Retina (tissue), 1 donor: ENCODE measurements at regions not wholly inside any gene's neighbourhood (a gene's known extent, or its start where the extent isn't known, plus 50 kb on each side); places are given as distances from the start of the nearest gene placed in this dataset.
"Not testable (repeated sequence)": the region's sequence is repeated elsewhere in the genome, so short reads cannot be mapped to it uniquely, and the experiment has no call there.

Experiments used
- DNase-seq: peaks from one replicate; pipeline ENCODE4 v3.0.0-alpha.2; 2016

DNA sequence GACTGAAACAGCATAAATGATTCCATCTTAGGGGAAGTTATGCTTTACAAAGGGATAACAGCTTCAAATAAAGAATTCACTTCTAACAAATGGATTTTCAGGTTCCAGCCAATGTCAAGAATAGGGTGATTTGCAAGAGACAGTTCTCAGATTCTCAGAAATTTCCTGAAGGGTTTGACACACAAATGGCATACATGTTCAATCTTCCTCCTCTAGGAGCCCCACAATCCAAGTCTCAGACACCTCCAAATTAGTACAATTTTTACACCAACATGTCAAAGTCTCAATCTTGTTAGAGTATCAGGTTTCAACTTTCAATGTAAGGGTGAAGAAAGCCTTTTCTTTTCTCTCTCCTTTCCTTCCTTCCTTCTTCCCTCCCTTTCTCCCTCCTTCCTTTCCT lies 996.6 kb downstream of the TLE1 start:
- no peak for DNase-seq

- no peak for DNase-seq
Measured at GRCh38 chr9:80691229-80691628, 998.1 kb downstream of the TLE1 start.

DNA sequence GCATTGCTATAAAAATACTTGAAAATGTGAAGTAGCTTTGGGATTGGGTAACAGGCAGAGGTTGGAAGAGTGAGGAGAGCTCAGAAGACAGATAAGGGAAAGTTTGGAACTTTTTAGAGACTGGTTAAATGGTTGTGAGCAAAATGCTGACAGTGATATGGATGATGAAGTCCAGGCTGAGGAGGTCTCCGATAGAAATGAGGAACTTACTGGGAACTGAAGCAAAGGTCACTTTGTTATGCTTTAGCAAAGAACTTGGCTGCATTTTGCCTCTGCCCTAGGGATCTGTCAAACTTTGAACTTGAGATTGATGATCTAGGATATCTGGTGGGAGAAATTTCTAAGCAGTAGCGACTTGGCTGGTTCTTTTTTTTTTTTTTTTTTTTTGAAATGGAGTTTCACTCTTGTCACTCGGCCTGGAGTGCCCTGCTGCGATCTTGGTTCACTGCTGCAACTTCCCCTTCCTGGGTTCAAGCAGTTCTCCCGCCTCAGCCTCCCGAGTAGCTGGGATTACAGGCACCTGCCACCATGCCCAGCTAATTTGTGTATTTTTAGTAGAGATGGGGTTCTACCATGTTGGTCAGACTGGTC lies 998.9 kb downstream of the TLE1 start:
- DNase-seq = no peak

DNA sequence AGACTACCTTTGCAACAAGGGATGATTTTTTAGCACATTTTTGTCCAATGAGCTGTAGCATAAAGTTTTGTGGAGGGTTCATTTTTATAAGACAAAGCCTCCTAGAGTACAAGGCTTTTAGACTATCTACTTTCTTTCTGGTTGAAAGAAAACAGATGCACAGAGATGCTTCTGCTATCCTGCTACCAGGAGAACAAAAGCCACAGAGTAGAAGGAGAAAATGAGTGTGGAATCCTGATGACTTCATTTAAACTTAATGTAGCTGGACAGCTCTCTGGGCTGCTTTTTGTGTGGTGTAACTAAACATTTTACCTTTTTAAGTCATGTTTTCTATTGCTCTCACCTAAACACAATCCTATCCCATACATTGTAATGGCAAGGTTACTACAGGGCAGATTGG lies 1009.4 kb downstream of the TLE1 start:
- DNase-seq = no peak

DNA sequence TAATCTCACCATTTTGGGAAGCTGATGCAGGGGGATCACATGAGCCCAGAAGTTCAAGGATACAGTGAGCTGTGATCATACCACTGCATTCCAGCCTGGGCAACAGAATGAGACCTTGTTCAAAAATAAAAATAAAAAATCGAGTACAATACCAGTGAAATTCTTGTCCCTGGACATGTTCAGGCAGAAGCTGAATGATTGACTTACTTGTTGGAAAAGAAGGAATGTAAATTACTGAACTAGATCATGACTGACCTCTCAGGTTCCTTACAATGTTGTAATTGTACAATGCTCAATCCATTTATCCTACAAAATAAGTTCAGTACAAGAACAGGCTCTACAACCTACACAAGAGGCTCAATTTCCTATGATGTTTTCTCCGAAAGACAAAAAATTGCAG lies 1010.4 kb downstream of the TLE1 start:
- DNase-seq = no peak

- DNase-seq = no peak
Measured at GRCh38 chr9:80673496-80673895, 1015.9 kb downstream of the TLE1 start.

GRCh38 chr9:80665479-80665878 lies 1023.9 kb downstream of the TLE1 start:
- no peak for DNase-seq

DNA sequence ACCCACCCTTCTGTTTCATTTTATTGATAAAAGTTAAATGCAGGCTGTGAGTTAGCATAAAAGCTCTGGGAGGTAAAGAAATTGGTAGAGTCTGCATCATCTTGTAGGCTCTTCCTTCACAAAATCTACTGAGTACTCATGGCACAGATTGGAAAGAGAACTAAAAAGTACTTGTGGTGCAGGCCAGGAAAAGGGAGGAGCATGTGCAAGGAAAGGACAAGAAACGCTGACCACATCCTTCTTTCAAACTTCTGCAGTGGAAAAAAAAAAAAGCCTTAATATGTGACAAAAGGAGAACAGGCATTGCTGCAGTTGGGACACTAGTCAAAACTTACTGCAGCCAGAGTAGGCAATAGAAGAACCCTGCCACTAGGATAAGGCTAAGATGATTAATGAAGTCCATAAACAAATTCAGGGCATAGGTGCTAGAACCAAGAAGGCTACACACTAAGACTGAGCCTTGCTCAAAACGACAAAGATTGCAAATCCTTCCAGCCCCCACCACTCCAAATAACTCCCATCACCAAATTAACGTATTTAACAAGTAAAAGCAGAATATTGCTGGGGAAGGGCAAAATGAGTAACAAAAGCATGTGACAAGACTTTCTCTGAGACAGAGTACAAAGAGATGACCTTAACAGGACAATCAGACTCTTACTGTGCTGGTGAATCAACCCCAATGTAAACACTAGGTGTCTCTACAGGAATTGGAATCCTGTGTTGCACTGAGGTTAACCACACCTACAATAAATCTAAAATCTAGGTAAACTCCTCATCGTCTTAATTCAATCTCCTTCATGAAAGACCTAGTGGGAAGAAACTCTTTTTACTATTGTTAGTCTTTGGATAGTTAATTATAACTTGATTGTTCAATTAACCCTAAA lies 1024.8 kb downstream of the TLE1 start:
- DNase-seq = no peak

GRCh38 chr9:80659751-80660150 lies 1029.6 kb downstream of the TLE1 start:
- DNase-seq = not testable (repeated sequence)

GRCh38 chr9:80651044-80651443 lies 1038.3 kb downstream of the TLE1 start:
- no peak for DNase-seq

DNA sequence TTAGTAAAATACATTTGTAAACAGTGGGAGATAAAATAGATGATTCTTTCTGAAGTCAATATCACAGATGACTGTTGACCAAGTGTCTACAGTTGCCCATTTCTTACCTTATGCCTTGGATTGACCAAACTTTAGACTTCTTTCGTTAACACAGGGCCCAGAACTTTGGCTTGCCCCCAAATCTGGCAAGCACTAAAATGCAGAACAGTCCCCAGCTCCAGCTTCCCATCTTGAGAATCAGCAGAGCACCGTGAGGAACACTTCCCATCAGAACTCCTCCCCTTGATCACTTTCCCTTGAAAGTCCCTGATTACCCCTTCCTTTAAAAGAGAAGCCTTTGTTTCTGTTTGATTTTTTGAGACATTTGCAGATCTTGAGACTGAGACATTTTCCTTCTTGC lies 1039.9 kb downstream of the TLE1 start:
- no peak for DNase-seq

DNA sequence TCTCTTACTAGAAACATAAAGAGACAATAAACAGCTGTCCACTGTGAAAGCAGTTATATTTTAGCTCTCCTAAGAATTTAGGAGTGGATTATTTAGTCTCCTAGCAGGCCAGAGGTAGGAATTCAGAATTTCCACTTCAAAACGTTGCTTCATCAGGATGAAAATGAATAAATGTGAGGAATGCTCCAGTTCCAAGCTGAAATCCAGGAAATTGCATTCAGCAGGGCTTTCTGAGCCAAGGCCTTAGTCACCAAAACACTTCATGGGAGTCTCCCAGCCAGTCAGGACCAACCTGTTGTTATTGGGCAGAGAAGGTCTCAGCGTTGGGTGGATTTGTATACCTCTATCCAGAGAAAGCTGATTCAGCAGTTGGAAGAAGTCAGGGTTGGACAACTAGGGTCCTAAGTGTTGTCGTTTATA lies 1040.3 kb downstream of the TLE1 start:
- DNase-seq = no peak

DNA sequence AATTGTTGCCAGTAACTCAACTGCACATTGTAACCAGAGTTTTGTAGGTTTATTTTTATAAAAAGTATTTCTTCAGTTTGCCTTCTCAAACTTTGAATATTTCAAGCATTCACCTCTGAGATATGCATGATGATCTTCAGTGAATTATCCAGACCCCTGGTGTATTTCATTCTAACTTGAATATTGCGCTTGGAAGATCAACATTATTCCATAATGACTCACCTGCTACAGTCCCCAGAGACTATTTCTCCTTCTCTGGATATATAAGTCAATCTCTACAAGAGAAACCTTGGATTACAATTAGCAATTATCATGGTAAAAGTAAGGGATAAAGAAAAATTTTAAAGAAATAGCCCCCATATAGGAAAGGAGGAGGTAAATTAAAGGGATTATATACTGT lies 1041.0 kb downstream of the TLE1 start:
- DNase-seq = no peak

DNA sequence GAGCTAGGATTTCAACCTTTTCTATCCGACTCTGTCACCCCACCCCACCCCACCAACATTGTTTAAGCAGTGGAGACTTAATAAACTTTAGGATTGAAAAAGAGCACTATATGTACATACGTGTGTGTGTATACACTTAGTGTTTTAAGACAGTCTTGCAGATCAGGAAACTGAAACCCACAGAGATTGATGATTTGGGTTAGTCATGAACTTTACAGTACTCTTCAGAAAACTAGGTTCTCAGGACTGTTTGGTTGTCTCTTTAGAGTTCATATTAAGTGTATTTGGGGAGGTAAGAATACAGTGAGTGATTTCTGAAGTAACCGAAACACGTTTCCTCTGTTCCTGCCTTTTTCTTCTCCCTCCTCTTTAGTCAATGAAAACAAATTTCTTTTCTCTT lies 1043.1 kb downstream of the TLE1 start:
- DNase-seq = no peak

DNA sequence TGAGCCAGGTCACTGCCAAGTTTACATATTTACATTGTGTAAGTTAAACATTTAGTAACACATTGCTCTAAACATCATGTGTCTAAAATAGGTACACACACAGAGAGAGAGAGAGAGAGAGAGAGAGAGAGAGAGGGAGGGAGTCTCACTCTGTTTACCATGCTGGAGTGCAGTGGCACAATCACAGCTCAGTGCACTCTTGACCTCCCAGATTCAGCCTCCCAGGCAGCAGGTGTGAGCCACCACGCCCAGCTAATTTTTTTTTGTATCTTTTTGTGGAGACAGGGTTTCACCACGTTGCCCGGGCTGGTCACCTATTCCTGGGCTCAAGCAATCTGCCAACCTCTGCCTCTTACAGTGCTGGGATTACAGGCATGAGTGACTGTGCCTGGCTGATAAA lies 1045.3 kb downstream of the TLE1 start:
- no peak for DNase-seq

GRCh38 chr9:80635065-80635464 lies 1054.3 kb downstream of the TLE1 start:
- DNase-seq = no peak

GRCh38 chr9:80632041-80632440 lies 1057.3 kb downstream of the TLE1 start:
- DNase-seq = no peak

- DNase-seq = no peak
Measured at GRCh38 chr9:80622508-80622907, 1050.7 kb downstream of the TLE4 start.

DNA sequence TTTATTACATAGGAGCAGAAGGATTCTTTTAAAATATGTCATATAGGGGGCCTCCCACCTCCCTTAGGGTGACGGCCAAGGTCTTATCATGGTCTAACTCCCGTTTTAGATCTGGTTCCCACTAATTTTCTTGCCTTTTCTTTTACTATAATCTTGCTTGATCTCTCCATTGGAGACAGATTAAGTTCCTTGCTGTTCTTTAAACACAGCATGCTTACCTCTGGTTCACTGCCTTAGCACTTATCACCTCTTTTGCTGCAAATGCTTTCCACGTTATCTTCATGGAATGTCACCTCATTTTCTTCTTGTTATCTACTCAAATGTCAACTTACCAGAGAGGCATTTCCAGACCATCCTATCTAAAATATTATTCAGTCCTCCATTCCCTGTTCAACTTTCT lies 1047.6 kb downstream of the TLE4 start:
- DNase-seq = no peak

- no peak for DNase-seq
Measured at GRCh38 chr9:80615964-80616363, 1044.2 kb downstream of the TLE4 start.

- DNase-seq = no peak
Measured at GRCh38 chr9:80605793-80606192, 1034.0 kb downstream of the TLE4 start.

GRCh38 chr9:80605129-80605528 lies 1033.4 kb downstream of the TLE4 start:
- peak; percentile 36 for DNase-seq

DNA sequence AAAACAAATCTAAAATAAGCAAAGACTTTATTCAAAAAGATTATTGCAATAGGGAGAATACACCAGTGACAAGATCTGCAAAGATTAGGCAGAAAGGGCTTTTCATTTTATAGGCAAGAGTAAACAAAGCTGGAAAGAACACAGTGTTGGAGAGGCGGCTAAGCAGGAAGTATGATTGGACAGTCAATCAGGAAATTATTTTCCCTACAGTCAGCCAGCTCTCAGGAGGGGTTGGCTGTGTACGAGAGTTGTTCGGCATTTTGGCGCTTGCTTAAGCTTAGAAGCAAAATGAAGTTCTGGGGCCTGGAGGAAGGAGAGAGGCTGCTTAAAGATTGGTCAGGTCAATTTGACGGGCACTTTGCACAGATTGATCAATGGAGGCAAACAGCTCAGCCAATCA lies 1030.5 kb downstream of the TLE4 start:
- no peak for DNase-seq

- DNase-seq = no peak
Measured at GRCh38 chr9:80596579-80596978, 1024.8 kb downstream of the TLE4 start.

- DNase-seq = no peak
Measured at GRCh38 chr9:80595192-80595591, 1023.4 kb downstream of the TLE4 start.
